H9 (cell line): ENCODE measurements at regions not wholly inside any gene's neighbourhood (a gene's known extent, or its start where the extent isn't known, plus 50 kb on each side); places are given as distances from the start of the nearest gene placed in this dataset.
"Not testable (repeated sequence)": the region's sequence is repeated elsewhere in the genome, so short reads cannot be mapped to it uniquely, and the experiment has no call there.

ENCODE experiments used
- DNase-seq: peaks from one replicate; pipeline ENCODE4 v3.0.0-alpha.2; 2017
- H2AFZ ChIP-seq: one replicate; pipeline ENCODE4 v1.6.1; 2013; ENCODE audit warnings: mild to moderate bottlenecking, low read length, control low read depth, moderate library complexity
- H2AK5ac ChIP-seq: 2 replicates; pipeline ENCODE4 v1.6.1; 2013; ENCODE audit warnings: low read length, control low read depth, mixed read lengths; ENCODE audit not compliant: insufficient read length
- H2BK120ac ChIP-seq: one replicate; pipeline ENCODE4 v1.6.1; 2013; ENCODE audit warnings: low read depth, mild to moderate bottlenecking, low read length, control low read depth, inconsistent platforms; ENCODE audit not compliant: poor library complexity, severe bottlenecking
- H2BK12ac ChIP-seq: 2 replicates; pipeline ENCODE4 v1.6.1; 2013; ENCODE audit warnings: low read length, control low read depth, mixed read lengths, low read depth; ENCODE audit not compliant: insufficient read length
- H2BK15ac ChIP-seq: 2 replicates; pipeline ENCODE4 v1.6.1; 2013; ENCODE audit warnings: low read depth, low read length, control low read depth
- H2BK20ac ChIP-seq: one replicate; pipeline ENCODE4 v1.6.1; 2013; ENCODE audit warnings: low read depth, mild to moderate bottlenecking, low read length, control low read depth, inconsistent platforms; ENCODE audit not compliant: poor library complexity, severe bottlenecking
- H2BK5ac ChIP-seq: 2 replicates; pipeline ENCODE4 v1.6.1; 2013; ENCODE audit warnings: low read length, control low read depth, mixed read lengths; ENCODE audit not compliant: insufficient read length
- H3K14ac ChIP-seq: 2 replicates; pipeline ENCODE4 v1.6.1; 2013; ENCODE audit warnings: low read length, control low read depth; ENCODE audit not compliant: insufficient read depth
- H3K18ac ChIP-seq: 2 replicates; pipeline ENCODE4 v1.6.1; 2013; ENCODE audit warnings: low read depth, mild to moderate bottlenecking, mixed read lengths, low read length, control low read depth; ENCODE audit not compliant: insufficient read length
- H3K23ac ChIP-seq: 2 replicates; pipeline ENCODE4 v1.6.1; 2013; ENCODE audit warnings: low read length, control low read depth, mixed read lengths, low read depth; ENCODE audit not compliant: insufficient read length
- H3K23me2 ChIP-seq: 2 replicates; pipeline ENCODE4 v1.6.1; 2013; ENCODE audit warnings: low read depth, mild to moderate bottlenecking, mixed read lengths, low read length, control low read depth; ENCODE audit not compliant: insufficient read length, poor library complexity, severe bottlenecking
- H3K27ac ChIP-seq: 2 replicates; pipeline ENCODE4 v1.5.1; 2013; ENCODE audit warnings: low read length, control low read depth, mixed read lengths, low read depth; ENCODE audit not compliant: insufficient read length
- H3K27me3 ChIP-seq: 2 replicates; pipeline ENCODE4 v1.6.1; 2013; ENCODE audit warnings: low read length, control low read depth, inconsistent platforms; ENCODE audit not compliant: insufficient read depth
- H3K4ac ChIP-seq: 2 replicates; pipeline ENCODE4 v1.6.1; 2013; ENCODE audit warnings: low read depth, mild to moderate bottlenecking, control low read depth, inconsistent platforms, low read length, moderate library complexity
- H3K4me1 ChIP-seq: 2 replicates; pipeline ENCODE4 v1.6.1; 2013; ENCODE audit warnings: low read length, control low read depth, inconsistent platforms; ENCODE audit not compliant: insufficient read depth
- H3K4me2 ChIP-seq: 2 replicates; pipeline ENCODE4 v1.6.1; 2013; ENCODE audit warnings: low read length, control low read depth, mixed read lengths; ENCODE audit not compliant: insufficient read length, insufficient read depth
- H3K56ac ChIP-seq: 2 replicates; pipeline ENCODE4 v1.6.1; 2013; ENCODE audit warnings: low read depth, mild to moderate bottlenecking, mixed read lengths, low read length, control low read depth; ENCODE audit not compliant: insufficient read length
- H3K79me1 ChIP-seq: 2 replicates; pipeline ENCODE4 v1.6.1; 2013; ENCODE audit warnings: low read depth, mild to moderate bottlenecking, moderate library complexity, low read length, control low read depth, inconsistent platforms; ENCODE audit not compliant: insufficient read depth, poor library complexity, severe bottlenecking
- H3K79me2 ChIP-seq: 2 replicates; pipeline ENCODE4 v1.6.1; 2013; ENCODE audit warnings: low read length, control low read depth, inconsistent platforms; ENCODE audit not compliant: insufficient read depth
- H3K9ac ChIP-seq: 2 replicates; pipeline ENCODE4 v1.6.1; 2013; ENCODE audit warnings: low read length, control low read depth, mixed read lengths; ENCODE audit not compliant: insufficient read length; ENCODE audit errors: extremely low read depth
- H3K9me3 ChIP-seq: one replicate; pipeline ENCODE4 v1.6.1; 2013; ENCODE audit warnings: low read depth, low read length, inconsistent platforms; ENCODE audit not compliant: control insufficient read depth
- H3T11ph ChIP-seq: one replicate; pipeline ENCODE4 v1.6.1; 2013; ENCODE audit warnings: mild to moderate bottlenecking, low read length, control low read depth, inconsistent platforms
- H4K20me1 ChIP-seq: one replicate; pipeline ENCODE4 v1.6.1; 2013; ENCODE audit not compliant: control insufficient read depth, insufficient read length, insufficient read depth
- H4K5ac ChIP-seq: 2 replicates; pipeline ENCODE4 v1.6.1; 2013; ENCODE audit warnings: low read depth, mild to moderate bottlenecking, mixed read lengths, low read length, control low read depth; ENCODE audit not compliant: insufficient read length
- H4K8ac ChIP-seq: replicated peaks from 2 replicates; pipeline ENCODE4 v1.6.1; 2013; ENCODE audit warnings: low read length, control low read depth, mixed read lengths, low read depth; ENCODE audit not compliant: insufficient read length
- H4K91ac ChIP-seq: 2 replicates; pipeline ENCODE4 v1.6.1; 2013; ENCODE audit warnings: low read depth, mild to moderate bottlenecking, moderate library complexity, mixed read lengths, low read length, control low read depth; ENCODE audit not compliant: insufficient read length
- H3K27ac Mint-ChIP-seq, 3 experiments: 2 replicates in 2 of 3; 3 replicates in 1 of 3; pipeline ENCODE4 v1.8.0; 2020 to 2021; ENCODE audit warnings: mixed read lengths in 3 of 3, mild to moderate bottlenecking in 1 of 3, moderate library complexity in 1 of 3
- H3K27me3 Mint-ChIP-seq: 2 replicates; pipeline ENCODE4 v1.8.0; 2021; ENCODE audit warnings: low read depth, mild to moderate bottlenecking, moderate library complexity, mixed read lengths
- H3K36me3 Mint-ChIP-seq, 3 experiments: 2 replicates in 2 of 3; 3 replicates in 1 of 3; pipeline ENCODE4 v1.8.0; 2020 to 2021; ENCODE audit warnings: low read depth in 3 of 3, mixed read lengths in 3 of 3; ENCODE audit not compliant: insufficient read depth in 1 of 3
- H3K4me1 Mint-ChIP-seq, 2 experiments: 2 replicates each; pipeline ENCODE4 v1.8.0; 2020; ENCODE audit warnings: mixed read lengths in 2 of 2
- H3K4me3 Mint-ChIP-seq, 2 experiments: 2 replicates in 1 of 2; 3 replicates in 1 of 2; pipeline ENCODE4 v1.8.0; 2020 to 2021; ENCODE audit warnings: mild to moderate bottlenecking in 2 of 2, mixed read lengths in 2 of 2, moderate library complexity in 1 of 2
- H3K9me3 Mint-ChIP-seq, 2 experiments: 2 replicates in 1 of 2; 3 replicates in 1 of 2; pipeline ENCODE4 v1.8.0; 2020; ENCODE audit warnings: mild to moderate bottlenecking in 2 of 2, mixed read lengths in 2 of 2, moderate library complexity in 1 of 2
- CTCF ChIP-seq: fragments of 200-600 bp; sonication (generic); conservative IDR thresholded peaks from 3 replicates; pipeline ENCODE4 v1.8.0; 2021; ENCODE audit warnings: antibody characterized with exemption, mild to moderate bottlenecking
- WGBS: extraction: QIAGEN DNeasy Blood & Tissue Kit; methylation state at CpG from one replicate; pipeline ENCODE4 v1.1.7; 2013; ENCODE audit warnings: missing lambda C conversion rate, low lambda C conversion rate, mixed read lengths; ENCODE audit not compliant: insufficient read length; ENCODE audit errors: extremely low coverage; 5-methylcytosine and 5-hydroxymethylcytosine counted together

- H3K27ac ChIP-seq, result no peak overlapping the region
- H3K4ac ChIP-seq, result no peak overlapping the region
- H3K27me3 ChIP-seq, result no peaks in the 10 kb centered on the region
- H3K4me2 ChIP-seq, result no peak overlapping the region
- H2BK15ac ChIP-seq, result no peak overlapping the region
- H3K9ac ChIP-seq, result no peak overlapping the region
- no peaks in the 10 kb centered on the region for H3K23me2 ChIP-seq
- H2BK120ac ChIP-seq, result no peak overlapping the region
- H3K4me3 Mint-ChIP-seq, result no peak overlapping the region
- no peak overlapping the region for H4K91ac ChIP-seq
- H4K5ac ChIP-seq, result no peak overlapping the region
- H3K9me3 Mint-ChIP-seq, result no peaks in the 10 kb centered on the region
- H2BK5ac ChIP-seq, result no peak overlapping the region
- TF ChIP-seq CTCF, result no peak
- no CpG with 5 or more reads among the region's 3 CpGs for WGBS
- no peak overlapping the region for H3K18ac ChIP-seq
- DNase-seq, result no peak
- no peak overlapping the region for H3K14ac ChIP-seq
- no peak overlapping the region for H2BK20ac ChIP-seq
- no peaks in the 10 kb centered on the region for H4K20me1 ChIP-seq
- H3K4me1 ChIP-seq, result no peaks in the 10 kb centered on the region
- H3K79me2 ChIP-seq, result no peaks in the 10 kb centered on the region
- no peaks in the 10 kb centered on the region for H3K9me3 ChIP-seq
- no peak overlapping the region; a peak in 2 of 7 replicates for H3K27ac Mint-ChIP-seq
- H3T11ph ChIP-seq, result no peak overlapping the region
- no peaks in the 10 kb centered on the region for H3K79me1 ChIP-seq
- H2AFZ ChIP-seq, result no peak overlapping the region
- H3K27me3 Mint-ChIP-seq, result no peaks in the 10 kb centered on the region; the same call in 1 of the 2 replicates
- H3K36me3 Mint-ChIP-seq, result no peaks in the 10 kb centered on the region
- H2BK12ac ChIP-seq, result no peak overlapping the region
- no peak overlapping the region for H2AK5ac ChIP-seq
- no peak overlapping the region for H4K8ac ChIP-seq
- no peak overlapping the region for H3K56ac ChIP-seq
- H3K4me1 Mint-ChIP-seq, result no peaks in the 10 kb centered on the region
- H3K23ac ChIP-seq, result no peak overlapping the region
These were observed 609.4 kb upstream of the SOX9 start for GRCh38 chr17:71511266-71511995.

- not testable (repeated sequence) for H3K18ac ChIP-seq, H3K4me1 ChIP-seq, H3K23ac ChIP-seq, H4K5ac ChIP-seq, H3K4ac ChIP-seq, H3K79me1 ChIP-seq, H2AFZ ChIP-seq, H3K9me3 Mint-ChIP-seq, H2BK120ac ChIP-seq, H4K91ac ChIP-seq, H4K20me1 ChIP-seq, H3K9me3 ChIP-seq, H3K79me2 ChIP-seq, H3K27ac Mint-ChIP-seq, H3K14ac ChIP-seq, H3K4me3 Mint-ChIP-seq, H3K9ac ChIP-seq, H3K23me2 ChIP-seq, H3K56ac ChIP-seq, H3K36me3 Mint-ChIP-seq, H2BK15ac ChIP-seq, H2AK5ac ChIP-seq, H2BK5ac ChIP-seq, H3K27ac ChIP-seq, DNase-seq, H2BK12ac ChIP-seq, H3T11ph ChIP-seq, H4K8ac ChIP-seq, H3K4me1 Mint-ChIP-seq, H3K27me3 ChIP-seq, H3K27me3 Mint-ChIP-seq, H2BK20ac ChIP-seq, H3K4me2 ChIP-seq
- WGBS, result no CpG with 5 or more reads among the region's 2 CpGs
These were observed 607.1 kb upstream of the SOX9 start for GRCh38 chr17:71513725-71514124.
